ENCODE measurements at regions not wholly inside any gene's neighbourhood (a gene's known extent, or its start where the extent isn't known, plus 50 kb on each side); places are given as distances from the start of the nearest gene placed in this dataset.
"Not testable (repeated sequence)": the region's sequence is repeated elsewhere in the genome, so short reads cannot be mapped to it uniquely, and the experiment has no call there.

GRCh38 chr2:16088035-16088801 lies 147.9 kb downstream of the MYCN start:
- DNase-seq (ENCODE audit: low spot score) = no peak

DNA sequence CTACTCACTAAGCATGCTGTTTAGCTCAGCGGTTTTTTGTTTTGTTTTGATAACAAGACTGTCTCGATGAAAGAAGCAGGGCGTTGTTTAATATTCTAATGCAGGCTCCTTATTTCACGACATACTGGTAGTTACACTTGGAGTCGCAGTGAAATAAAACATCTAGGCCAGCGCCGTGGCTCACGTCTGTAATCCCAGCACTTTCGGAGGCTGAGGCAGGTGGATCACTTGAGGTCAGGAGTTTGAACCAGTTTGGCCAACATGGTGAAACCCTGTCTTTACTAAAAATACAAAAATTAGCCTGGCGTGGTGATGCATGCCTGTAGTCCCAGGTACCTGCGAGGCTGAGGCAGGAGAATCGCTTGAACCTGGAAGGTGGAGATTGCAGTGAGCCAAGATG lies 145.8 kb downstream of the MYCN start:
- DNase-seq (ENCODE audit: low spot score) = not testable (repeated sequence)

DNA sequence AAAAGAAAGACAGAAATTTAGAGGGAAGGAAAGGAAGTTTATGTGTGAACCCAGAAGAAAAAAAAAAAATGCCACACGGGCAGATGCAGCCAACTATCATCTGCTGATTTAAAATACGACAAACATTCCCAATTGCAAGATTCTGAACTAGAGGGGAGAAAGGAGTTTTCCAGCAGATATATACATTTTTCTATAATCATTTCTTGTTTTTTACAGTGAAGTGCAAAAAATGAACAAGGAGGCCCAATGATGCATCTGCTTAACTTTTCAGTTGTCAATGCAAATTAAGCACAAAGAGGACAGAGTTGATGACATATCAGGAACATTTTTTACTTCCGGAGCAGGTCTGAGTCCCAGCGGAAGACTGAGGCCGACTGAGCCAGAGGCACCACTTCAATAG lies 144.7 kb downstream of the MYCN start:
- DNase-seq (ENCODE audit: low spot score) = no peak

DNA sequence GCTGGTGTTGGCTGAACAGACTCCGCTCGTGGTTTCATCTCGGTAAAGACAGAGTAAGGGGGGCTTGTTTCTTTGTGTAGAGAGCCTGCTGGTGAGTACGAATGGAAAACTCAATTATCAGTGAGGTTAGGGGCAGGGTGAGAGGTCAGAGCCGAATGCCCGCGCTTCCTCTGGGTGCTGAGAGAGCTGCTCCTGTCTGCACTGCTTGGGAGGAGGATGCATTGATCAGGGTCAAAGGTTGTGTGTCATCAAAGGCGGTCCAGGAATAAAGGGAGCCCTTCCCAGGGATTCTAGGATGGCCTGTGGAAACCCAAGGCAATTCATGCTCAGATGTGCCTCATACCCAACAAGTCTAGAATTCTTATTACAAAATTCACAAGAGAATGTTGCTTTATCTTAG lies 143.9 kb downstream of the MYCN start:
- no peak for DNase-seq (ENCODE audit: low spot score)

GRCh38 chr2:16082276-16082675 lies 141.9 kb downstream of the MYCN start:
- DNase-seq (ENCODE audit: low spot score) = no peak

DNA sequence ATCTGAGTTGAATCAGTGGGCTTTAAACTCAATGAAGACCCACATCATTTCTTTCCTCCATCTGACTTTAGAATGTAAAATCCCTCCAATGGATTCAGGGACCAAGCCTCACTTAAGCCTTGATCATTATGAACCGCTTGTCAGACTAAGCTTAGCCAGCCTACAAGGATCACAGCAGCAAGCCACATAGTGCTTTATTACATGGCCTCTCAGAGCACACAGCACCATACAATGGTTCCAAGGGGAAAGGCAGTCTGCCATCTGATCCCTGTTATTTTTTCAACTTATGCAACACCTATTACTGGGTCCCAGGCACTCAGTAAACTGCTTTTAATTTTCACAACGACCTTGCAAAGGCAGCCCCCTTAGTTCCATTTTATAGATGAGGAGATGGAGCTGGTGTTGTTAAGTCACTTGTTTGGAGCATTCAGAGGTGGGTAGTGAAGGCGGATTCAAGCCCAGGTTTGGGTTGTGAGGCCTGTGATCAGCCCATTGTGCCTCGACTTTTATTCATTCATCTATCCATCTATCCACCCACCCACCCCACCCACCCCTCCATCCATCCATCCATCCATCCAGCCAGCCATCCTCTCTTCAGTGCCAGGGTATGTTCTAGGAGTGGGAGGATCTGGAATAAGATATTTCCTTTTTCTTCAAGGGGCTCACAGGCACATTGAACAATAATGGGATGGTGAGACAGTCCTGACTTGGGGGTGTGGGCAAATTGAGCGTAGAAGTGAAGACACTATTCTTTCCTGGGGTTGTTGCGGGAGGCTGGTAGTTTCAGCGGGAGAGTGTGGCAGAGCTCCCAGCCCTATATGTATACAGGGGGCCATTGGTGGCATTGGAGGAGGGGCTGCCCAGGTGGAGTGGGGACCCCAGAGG lies 141.2 kb downstream of the MYCN start:
- DNase-seq (ENCODE audit: low spot score) = no peak

- DNase-seq (ENCODE audit: low spot score) = no peak
These were observed 140.2 kb downstream of the MYCN start for GRCh38 chr2:16080516-16080915.

GRCh38 chr2:16080071-16080470 lies 139.7 kb downstream of the MYCN start:
- DNase-seq (ENCODE audit: low spot score) = no peak

DNA sequence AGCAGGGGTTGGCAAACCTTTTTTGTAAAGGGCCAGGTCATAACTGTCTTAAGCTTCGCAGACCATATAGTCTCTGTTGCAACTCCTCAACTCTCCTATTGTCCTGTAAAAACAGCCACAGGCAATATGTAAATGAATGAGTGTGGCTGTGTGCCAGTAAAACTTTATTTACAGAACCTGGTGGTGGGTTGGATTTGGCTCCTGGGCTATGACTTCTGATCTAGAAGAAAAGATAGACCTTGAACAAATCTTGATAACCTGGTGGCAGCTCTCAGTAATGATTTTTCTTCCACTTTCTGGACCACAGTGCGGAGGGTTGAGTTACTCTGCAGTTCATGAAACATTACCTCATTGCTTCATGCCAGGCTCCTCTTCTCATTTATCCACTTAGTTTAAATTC lies 139.3 kb downstream of the MYCN start:
- no peak for DNase-seq (ENCODE audit: low spot score)

GRCh38 chr2:16077601-16078000 lies 137.3 kb downstream of the MYCN start:
- DNase-seq (ENCODE audit: low spot score) = no peak

GRCh38 chr2:16076911-16077310 lies 136.6 kb downstream of the MYCN start:
- DNase-seq (ENCODE audit: low spot score) = no peak

GRCh38 chr2:16075045-16076012 lies 135.0 kb downstream of the MYCN start:
- DNase-seq (ENCODE audit: low spot score) = no peak

- no peak for DNase-seq (ENCODE audit: low spot score)
These were observed 133.6 kb downstream of the MYCN start for GRCh38 chr2:16073921-16074425.

- no peak for DNase-seq (ENCODE audit: low spot score)
These were observed 133.1 kb downstream of the MYCN start for GRCh38 chr2:16073471-16073870.

GRCh38 chr2:16072638-16073290 lies 132.4 kb downstream of the MYCN start:
- DNase-seq (ENCODE audit: low spot score) = no peak

DNA sequence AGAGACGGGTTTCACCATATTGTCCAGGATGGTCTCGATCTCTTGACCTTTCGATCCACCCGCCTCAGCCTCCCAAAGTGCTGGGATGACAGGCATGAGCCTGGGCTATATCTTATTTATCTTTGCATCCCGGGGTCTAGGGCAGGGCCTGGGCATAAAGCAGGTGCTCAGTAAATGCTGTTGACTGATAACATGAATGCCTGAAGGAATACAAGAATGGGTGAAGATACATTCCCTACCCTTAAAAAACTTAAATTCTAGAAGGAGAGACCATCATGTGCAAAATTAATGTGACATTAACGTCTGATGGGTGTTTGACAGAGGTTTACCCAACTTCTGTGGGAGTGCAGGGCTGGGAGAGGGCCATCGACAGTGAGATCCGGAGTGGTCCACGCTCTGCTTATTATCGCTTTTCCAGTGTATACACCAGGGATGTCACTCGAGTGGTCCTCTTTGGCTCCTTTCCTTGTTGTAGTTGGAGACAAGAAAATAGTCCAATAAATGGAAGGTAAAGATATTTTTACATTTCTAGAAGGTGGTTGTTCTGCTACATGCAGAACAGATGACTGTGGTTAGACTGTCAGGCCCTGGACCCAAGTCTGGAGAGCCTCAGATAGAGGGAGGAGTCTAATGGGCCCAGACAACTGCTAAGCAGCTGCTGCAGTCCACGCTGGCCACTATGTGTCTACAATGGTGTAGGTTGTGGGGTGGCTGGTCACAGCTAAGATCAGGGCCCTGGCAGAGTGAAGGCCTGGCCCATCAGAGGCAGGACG lies 131.7 kb downstream of the MYCN start:
- no peak for DNase-seq (ENCODE audit: low spot score)

- no peak for DNase-seq (ENCODE audit: low spot score)
These were observed 130.9 kb downstream of the MYCN start for GRCh38 chr2:16071039-16071864.

GRCh38 chr2:16070648-16070971 lies 130.3 kb downstream of the MYCN start:
- DNase-seq (ENCODE audit: low spot score) = no peak

- DNase-seq (ENCODE audit: low spot score) = no peak
These were observed 129.7 kb downstream of the MYCN start for GRCh38 chr2:16069933-16070647.

Measured in ureter (tissue), 1 donor.